Prostate gland (tissue), 2 donors: ENCODE measurements at regions not wholly inside any gene's neighbourhood (a gene's known extent, or its start where the extent isn't known, plus 50 kb on each side); places are given as distances from the start of the nearest gene placed in this dataset.

Source experiments
- POLR2AphosphoS5 ChIP-seq: sonication (generic); formaldehyde crosslinking; IDR thresholded peaks from one replicate; pipeline ENCODE4 v1.6.1; 2017; ENCODE audit warnings: antibody characterized with exemption
- TF ChIP-seq, protein P1 (sequence below), 4 experiments: fragments of 200-600 bp in 2 of 4; fragments of 450-650 bp in 2 of 4; sonication (generic) in 2 of 4; IDR thresholded peaks; 1 replicate in 3 of 4; 2 replicates in 1 of 4; pipeline ENCODE4 v1.5.1; 2016 to 2019; ENCODE audit warnings: antibody characterized with exemption in 4 of 4, mild to moderate bottlenecking in 2 of 4, moderate library complexity in 2 of 4

DNA sequence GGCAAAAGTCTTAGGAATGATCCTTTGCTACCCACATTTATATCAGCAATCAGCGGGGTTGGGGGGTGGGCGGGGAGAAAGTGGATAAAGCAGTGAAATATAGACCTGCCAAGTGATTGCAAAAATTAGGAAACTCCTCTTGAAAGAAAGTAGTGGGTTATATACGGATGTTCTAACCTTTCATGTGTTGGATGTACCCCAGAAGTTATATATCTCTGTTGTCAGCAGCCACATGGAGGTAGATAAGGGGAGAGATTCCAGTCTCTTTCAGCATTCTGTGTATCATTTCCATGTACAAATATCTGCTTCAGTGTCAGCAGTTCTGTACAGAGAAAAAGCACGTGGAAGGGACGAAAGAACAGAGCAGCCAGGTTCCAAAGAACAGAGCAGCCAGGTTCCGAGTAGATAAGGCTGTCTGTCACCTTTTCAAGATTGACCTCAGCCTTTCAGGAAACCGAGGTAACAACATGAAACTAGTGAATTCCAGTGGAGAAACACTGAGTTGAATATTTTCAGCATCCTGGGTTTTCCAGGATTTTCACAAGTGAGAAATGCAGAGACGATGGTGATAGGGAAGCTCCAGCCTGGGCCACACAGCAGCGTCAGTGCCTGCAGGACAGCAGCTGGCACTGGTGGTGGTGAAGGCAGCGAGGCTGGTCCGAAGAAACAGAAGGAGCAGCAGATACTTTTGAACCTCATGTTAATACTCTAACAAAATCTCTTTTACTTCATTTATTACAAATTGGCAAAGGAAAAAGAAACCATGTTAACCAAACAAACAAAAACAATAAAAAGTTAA is 212.3 kb downstream of the C7orf25 start:
- no peak for TF ChIP-seq POLR2AphosphoS5
- TF ChIP-seq, protein P1, sequence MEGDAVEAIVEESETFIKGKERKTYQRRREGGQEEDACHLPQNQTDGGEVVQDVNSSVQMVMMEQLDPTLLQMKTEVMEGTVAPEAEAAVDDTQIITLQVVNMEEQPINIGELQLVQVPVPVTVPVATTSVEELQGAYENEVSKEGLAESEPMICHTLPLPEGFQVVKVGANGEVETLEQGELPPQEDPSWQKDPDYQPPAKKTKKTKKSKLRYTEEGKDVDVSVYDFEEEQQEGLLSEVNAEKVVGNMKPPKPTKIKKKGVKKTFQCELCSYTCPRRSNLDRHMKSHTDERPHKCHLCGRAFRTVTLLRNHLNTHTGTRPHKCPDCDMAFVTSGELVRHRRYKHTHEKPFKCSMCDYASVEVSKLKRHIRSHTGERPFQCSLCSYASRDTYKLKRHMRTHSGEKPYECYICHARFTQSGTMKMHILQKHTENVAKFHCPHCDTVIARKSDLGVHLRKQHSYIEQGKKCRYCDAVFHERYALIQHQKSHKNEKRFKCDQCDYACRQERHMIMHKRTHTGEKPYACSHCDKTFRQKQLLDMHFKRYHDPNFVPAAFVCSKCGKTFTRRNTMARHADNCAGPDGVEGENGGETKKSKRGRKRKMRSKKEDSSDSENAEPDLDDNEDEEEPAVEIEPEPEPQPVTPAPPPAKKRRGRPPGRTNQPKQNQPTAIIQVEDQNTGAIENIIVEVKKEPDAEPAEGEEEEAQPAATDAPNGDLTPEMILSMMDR (IDR thresholded peaks at IDR 0.05), result no peak
